Smooth muscle cell (in vitro differentiated cells): ENCODE measurements at regions not wholly inside any gene's neighbourhood (a gene's known extent, or its start where the extent isn't known, plus 50 kb on each side); places are given as distances from the start of the nearest gene placed in this dataset.

ENCODE experiments used
- DNase-seq: peaks from one replicate; lab custom pipeline; 2025; ENCODE audit not compliant: unreplicated experiment; lab: John Stamatoyannopoulos, UW
- H2AFZ ChIP-seq: fragments of 200-600 bp; sonication (generic); 2 replicates; pipeline ENCODE4 v1.6.0; 2016; ENCODE audit warnings: antibody characterized with exemption, low read depth, mild to moderate bottlenecking
- H3F3A ChIP-seq: fragments of 200-600 bp; sonication (generic); 2 replicates; pipeline ENCODE4 v1.6.0; 2017; ENCODE audit warnings: antibody characterized with exemption, low read depth
- H3K27ac ChIP-seq: fragments of 200-600 bp; sonication (generic); 2 replicates; pipeline ENCODE4 v1.5.1; 2016; ENCODE audit warnings: low read depth, mild to moderate bottlenecking
- H3K27me3 ChIP-seq: fragments of 200-600 bp; sonication (generic); 2 replicates; pipeline ENCODE4 v1.6.1; 2016; ENCODE audit warnings: low read depth, mild to moderate bottlenecking
- H3K36me3 ChIP-seq: fragments of 200-600 bp; sonication (generic); 2 replicates; pipeline ENCODE4 v1.5.1; 2016; ENCODE audit warnings: low read depth
- H3K4me1 ChIP-seq: fragments of 200-600 bp; sonication (generic); 2 replicates; pipeline ENCODE4 v1.5.1; 2016; ENCODE audit warnings: low read depth
- H3K4me2 ChIP-seq: fragments of 200-600 bp; sonication (generic); 2 replicates; pipeline ENCODE4 v1.6.0; 2016; ENCODE audit warnings: mild to moderate bottlenecking
- H3K4me3 ChIP-seq: fragments of 200-600 bp; sonication (generic); 2 replicates; pipeline ENCODE4 v1.5.1; 2016; ENCODE audit warnings: mild to moderate bottlenecking
- H3K79me2 ChIP-seq: fragments of 200-600 bp; sonication (generic); 2 replicates; pipeline ENCODE4 v1.6.0; 2016; ENCODE audit warnings: low read depth, mild to moderate bottlenecking
- H3K9ac ChIP-seq: fragments of 200-600 bp; sonication (generic); 2 replicates; pipeline ENCODE4 v1.6.0; 2016; ENCODE audit warnings: low read depth
- H3K9me3 ChIP-seq: fragments of 200-600 bp; sonication (generic); replicated peaks from 2 replicates; pipeline ENCODE4 v1.5.1; 2016; ENCODE audit warnings: low read depth
- H4K20me1 ChIP-seq: fragments of 200-600 bp; sonication (generic); 2 replicates; pipeline ENCODE4 v1.6.0; 2016; ENCODE audit warnings: low read depth
- CTCF ChIP-seq: fragments of 200-600 bp; sonication (generic); IDR thresholded peaks from 2 replicates; pipeline ENCODE4 v1.5.1; 2017; ENCODE audit warnings: borderline replicate concordance, mild to moderate bottlenecking, antibody characterized with exemption; ENCODE audit not compliant: insufficient read depth, poor library complexity, severe bottlenecking
- WGBS: methylation state at CpG from one replicate; pipeline ENCODE4 v1.1.7; 2016; ENCODE audit warnings: low lambda C conversion rate; 5-methylcytosine and 5-hydroxymethylcytosine counted together

GRCh38 chr7:123260428-123260960 is 60.7 kb upstream of the SLC13A1 start:
- no peak overlapping the region for H3K4me3 ChIP-seq
- H3K27ac ChIP-seq: no peak overlapping the region
- no peak overlapping the region for H3K4me2 ChIP-seq
- H3K36me3 ChIP-seq: no peaks in the 10 kb centered on the region
- no peak overlapping the region for H2AFZ ChIP-seq
- H4K20me1 ChIP-seq: no peaks in the 10 kb centered on the region
- no peak for DNase-seq
- H3K9ac ChIP-seq: no peak overlapping the region
- no peaks in the 10 kb centered on the region for H3F3A ChIP-seq
- H3K79me2 ChIP-seq: no peaks in the 10 kb centered on the region
- no peak for TF ChIP-seq CTCF
- H3K27me3 ChIP-seq: no peaks in the 10 kb centered on the region
- no peaks in the 10 kb centered on the region for H3K4me1 ChIP-seq
- WGBS: 87% methylated on average over 1 of the region's 1 CpG
- H3K9me3 ChIP-seq: no peaks in the 10 kb centered on the region

- no peaks in the 10 kb centered on the region for H3K27me3 ChIP-seq
- H3K36me3 ChIP-seq: no peaks in the 10 kb centered on the region
- H2AFZ ChIP-seq: no peak overlapping the region
- no peaks in the 10 kb centered on the region for H3K79me2 ChIP-seq
- H3K9ac ChIP-seq: no peak overlapping the region
- no peak for TF ChIP-seq CTCF
- WGBS: 93% methylated on average over 2 of the region's 2 CpGs
- no peak overlapping the region for H3K4me2 ChIP-seq
- no peaks in the 10 kb centered on the region for H4K20me1 ChIP-seq
- no peak overlapping the region for H3K27ac ChIP-seq
- no peak overlapping the region for H3K4me3 ChIP-seq
- no peaks in the 10 kb centered on the region for H3K9me3 ChIP-seq
- no peak for DNase-seq
- no peaks in the 10 kb centered on the region for H3F3A ChIP-seq
- no peaks in the 10 kb centered on the region for H3K4me1 ChIP-seq
Observed at GRCh38 chr7:123259759-123260158, 60.0 kb upstream of the SLC13A1 start.
